CD14-positive monocyte (primary cell): ENCODE measurements at regions not wholly inside any gene's neighbourhood (a gene's known extent, or its start where the extent isn't known, plus 50 kb on each side); places are given as distances from the start of the nearest gene placed in this dataset.

Experiments
- DNase-seq, 3 donors: peaks; one replicate each; pipeline ENCODE4 v3.0.0-alpha.2; 2011 to 2022
- H2AFZ ChIP-seq: 2 replicates; pipeline ENCODE4 v1.6.0; 2012; ENCODE audit warnings: mild to moderate bottlenecking, low read depth, low read length, inconsistent platforms; ENCODE audit not compliant: insufficient read depth, poor library complexity, severe bottlenecking
- H3K27ac ChIP-seq, 2 donors: 1 replicate in 1 of 2; 2 replicates in 1 of 2; pipeline ENCODE4 v1.5.1; 2012 to 2013; ENCODE audit warnings: low read length in 2 of 2, control low read depth in 1 of 2, inconsistent platforms in 1 of 2, low read depth in 1 of 2, mild to moderate bottlenecking in 1 of 2
- H3K27me3 ChIP-seq, 2 donors: one replicate each; pipeline versions ENCODE4 v1.6.0 to v1.6.1; 2011 to 2013; ENCODE audit warnings: low read length in 2 of 2; ENCODE audit not compliant: control insufficient read depth in 2 of 2, insufficient read depth in 2 of 2
- H3K36me3 ChIP-seq, 2 donors: replicated peaks in 1 of 2; 1 replicate in 1 of 2; 2 replicates in 1 of 2; pipeline versions ENCODE4 v1.5.1 to v1.6.1; 2012 to 2013; ENCODE audit warnings: low read length in 2 of 2, control low read depth in 1 of 2, inconsistent platforms in 1 of 2, mild to moderate bottlenecking in 1 of 2; ENCODE audit not compliant: insufficient read depth in 2 of 2, control insufficient read depth in 1 of 2
- H3K4me1 ChIP-seq, 2 donors: 1 replicate in 1 of 2; 2 replicates in 1 of 2; pipeline versions ENCODE4 v1.5.1 to v1.6.1; 2012 to 2013; ENCODE audit warnings: low read length in 2 of 2, control low read depth in 1 of 2, inconsistent platforms in 1 of 2, mild to moderate bottlenecking in 1 of 2, moderate library complexity in 1 of 2; ENCODE audit not compliant: insufficient read depth in 2 of 2, control insufficient read depth in 1 of 2
- H3K4me2 ChIP-seq: replicated peaks from 2 replicates; pipeline ENCODE3; 2012; ENCODE audit warnings: low read length, moderate library complexity, mild to moderate bottlenecking; ENCODE audit not compliant: poor library complexity, severe bottlenecking; ENCODE audit errors: extremely low read depth
- H3K4me3 ChIP-seq, 3 experiments: fragments of 200-600 bp in 1 of 3; sonication (generic) in 1 of 3; replicated peaks in 1 of 3; 1 replicate in 2 of 3; 2 replicates in 1 of 3; pipeline ENCODE4 v1.5.1; 2011 to 2013; ENCODE audit warnings: low read length in 3 of 3, mild to moderate bottlenecking in 3 of 3, control low read depth in 2 of 3, low read depth in 2 of 3, inconsistent platforms in 1 of 3, moderate library complexity in 1 of 3
- H3K79me2 ChIP-seq: 2 replicates; pipeline ENCODE4 v1.6.0; 2012; ENCODE audit warnings: mild to moderate bottlenecking, control low read depth, inconsistent platforms, low read length, moderate library complexity; ENCODE audit not compliant: insufficient read depth
- H3K9ac ChIP-seq: 2 replicates; pipeline ENCODE4 v1.6.0; 2017; ENCODE audit warnings: low read length, mild to moderate bottlenecking; ENCODE audit not compliant: insufficient read depth, poor library complexity, severe bottlenecking
- H3K9me3 ChIP-seq, 2 donors: replicated peaks in 1 of 2; 1 replicate in 1 of 2; 2 replicates in 1 of 2; pipeline versions ENCODE4 v1.5.1 to v1.6.1; 2012 to 2013; ENCODE audit warnings: low read length in 2 of 2, control low read depth in 1 of 2; ENCODE audit not compliant: control insufficient read depth in 1 of 2, insufficient read depth in 1 of 2
- H4K20me1 ChIP-seq: 2 replicates; pipeline ENCODE4 v1.6.0; 2012; ENCODE audit warnings: mild to moderate bottlenecking, low read length, control low read depth, moderate library complexity; ENCODE audit not compliant: insufficient read depth
- H3K27ac Mint-ChIP-seq, 7 donors: one replicate each; pipeline ENCODE4 v1.8.0; 2020; ENCODE audit warnings: mild to moderate bottlenecking in 7 of 7, mixed read lengths in 7 of 7, moderate library complexity in 6 of 7, inconsistent platforms in 2 of 7
- H3K27me3 Mint-ChIP-seq, 3 donors: one replicate each; pipeline ENCODE4 v1.8.0; 2021 to 2022; ENCODE audit warnings: low read depth in 3 of 3, mild to moderate bottlenecking in 3 of 3, mixed read lengths in 3 of 3, moderate library complexity in 3 of 3, inconsistent platforms in 1 of 3
- H3K36me3 Mint-ChIP-seq, 2 donors: one replicate each; pipeline ENCODE4 v1.8.0; 2020; ENCODE audit warnings: mixed read lengths in 2 of 2, inconsistent platforms in 1 of 2, mild to moderate bottlenecking in 1 of 2
- H3K4me1 Mint-ChIP-seq: one replicate; pipeline ENCODE4 v1.8.0; 2020; ENCODE audit warnings: mild to moderate bottlenecking, mixed read lengths
- H3K4me3 Mint-ChIP-seq, 2 donors: one replicate each; pipeline ENCODE4 v1.8.0; 2020; ENCODE audit warnings: mild to moderate bottlenecking in 2 of 2, mixed read lengths in 2 of 2, moderate library complexity in 1 of 2
- H3K9me3 Mint-ChIP-seq, 7 donors: one replicate each; pipeline ENCODE4 v1.8.0; 2020 to 2022; ENCODE audit warnings: mixed read lengths in 7 of 7, mild to moderate bottlenecking in 6 of 7, moderate library complexity in 6 of 7, inconsistent platforms in 2 of 7
- CTCF ChIP-seq: fragments of 200-600 bp; IDR thresholded peaks from one replicate; pipeline ENCODE4 v1.8.0; 2022; ENCODE audit warnings: antibody characterized with exemption, mild to moderate bottlenecking
- WGBS: methylation state at CpG from one replicate; pipeline ENCODE4 v1.1.5; 2013; ENCODE audit warnings: missing lambda C conversion rate; ENCODE audit not compliant: insufficient coverage; 5-methylcytosine and 5-hydroxymethylcytosine counted together
- intact Hi-C, 2 donors: fragments of 100-400 bp; cut with micrococcal nuclease; formaldehyde crosslinking; loops; one replicate each; pipeline versions ENCODE4 v1.15.0 to v1.15.1; 2023

DNA sequence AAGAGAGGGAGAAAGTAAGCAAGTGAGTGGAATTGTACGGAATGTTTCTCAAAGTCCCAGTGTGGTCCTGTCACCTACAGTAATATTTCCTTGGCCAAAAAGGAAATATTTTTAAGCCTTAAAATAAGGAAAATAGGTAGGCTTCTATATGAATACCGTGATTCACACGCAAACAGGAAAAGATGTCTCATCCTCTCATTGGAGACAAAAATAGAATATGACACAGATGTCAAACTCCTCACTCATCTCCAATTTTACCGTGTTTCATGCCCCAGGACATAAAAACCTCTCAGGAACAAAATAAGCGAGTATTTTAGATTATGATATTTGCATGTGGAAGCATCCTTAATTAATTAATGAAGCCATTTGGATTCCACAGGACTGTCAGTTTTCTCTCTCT is 1269.5 kb downstream of the RAPGEF2 start:
- Mint-ChIP-seq H3K27ac (no peak overlapping the region), H3K36me3 (no peaks in the 10 kb centered on the region), H3K4me3 (no peak overlapping the region), H3K9me3 (peaks cover 0 to 4% (median 0%) of the 10 kb centered on the region in 7 donors), H3K27me3 (no peaks in the 10 kb centered on the region), H3K4me1 (no peaks in the 10 kb centered on the region)
- intact Hi-C loops = no loop called here
- no peaks in the 10 kb centered on the region for H3K36me3 ChIP-seq
- no peaks in the 10 kb centered on the region for H4K20me1 ChIP-seq
- H3K4me3 ChIP-seq = no peak overlapping the region
- no peak overlapping the region for H2AFZ ChIP-seq
- H3K79me2 ChIP-seq = no peaks in the 10 kb centered on the region
- no peaks in the 10 kb centered on the region for H3K4me1 ChIP-seq
- H3K9ac ChIP-seq = no peak overlapping the region
- WGBS = no CpG with 5 or more reads among the region's 5 CpGs
- H3K27ac ChIP-seq = no peak overlapping the region
- no peaks in the 10 kb centered on the region for H3K9me3 ChIP-seq
- TF ChIP-seq CTCF = no peak
- H3K27me3 ChIP-seq = no peaks in the 10 kb centered on the region
- no peak for DNase-seq
- no peak overlapping the region for H3K4me2 ChIP-seq

DNA sequence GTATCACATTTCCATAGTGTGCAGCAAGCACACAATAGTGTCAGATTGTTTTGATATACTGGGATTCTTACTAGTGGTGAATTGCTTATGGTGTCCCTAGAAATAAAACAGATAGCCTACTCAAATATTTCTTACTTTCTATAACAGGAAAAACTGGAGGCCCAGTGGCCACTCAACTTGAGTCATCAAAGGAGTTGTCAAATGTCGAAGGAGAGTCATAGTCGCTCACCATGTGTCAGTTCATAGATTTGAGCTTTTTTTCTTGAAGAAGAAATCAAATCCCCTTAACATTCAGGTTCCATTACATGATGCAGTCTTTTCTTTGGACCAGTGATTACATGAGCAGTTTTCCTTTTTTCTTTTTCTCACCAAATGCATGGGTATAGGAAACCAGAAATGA is 1271.0 kb downstream of the RAPGEF2 start:
- H3K4me3 Mint-ChIP-seq = no peak overlapping the region
- H3K27ac Mint-ChIP-seq = no peak overlapping the region
- H2AFZ ChIP-seq = no peak overlapping the region
- no peaks in the 10 kb centered on the region for H3K27me3 Mint-ChIP-seq
- H3K27ac ChIP-seq = no peak overlapping the region
- H3K36me3 Mint-ChIP-seq = no peaks in the 10 kb centered on the region
- peaks cover 0 to 3% of the 10 kb centered on the region in 2 donors for H3K9me3 ChIP-seq
- WGBS = no CpG with 5 or more reads among the region's 2 CpGs
- no peaks in the 10 kb centered on the region for H4K20me1 ChIP-seq
- H3K36me3 ChIP-seq = no peaks in the 10 kb centered on the region
- intact Hi-C loops = no loop called here
- no peak overlapping the region for H3K4me3 ChIP-seq
- no peaks in the 10 kb centered on the region for H3K4me1 ChIP-seq
- no peaks in the 10 kb centered on the region for H3K4me1 Mint-ChIP-seq
- no peaks in the 10 kb centered on the region for H3K27me3 ChIP-seq
- no peak for DNase-seq
- peaks cover 0 to 7% (median 0%) of the 10 kb centered on the region in 7 donors for H3K9me3 Mint-ChIP-seq
- no peaks in the 10 kb centered on the region for H3K79me2 ChIP-seq
- no peak overlapping the region for H3K4me2 ChIP-seq
- H3K9ac ChIP-seq = no peak overlapping the region
- TF ChIP-seq CTCF = no peak
